HL-60 (cell line): ENCODE measurements at regions not wholly inside any gene's neighbourhood (a gene's known extent, or its start where the extent isn't known, plus 50 kb on each side); places are given as distances from the start of the nearest gene placed in this dataset.
"Not testable (repeated sequence)": the region's sequence is repeated elsewhere in the genome, so short reads cannot be mapped to it uniquely, and the experiment has no call there.

Experiments used
- DNase-seq, 2 experiments: peaks; one replicate each; pipeline ENCODE4 v3.0.0-alpha.2; 2010 to 2020; ENCODE audit warnings: low read depth in 1 of 2, low spot score in 1 of 2
- H3K27ac ChIP-seq: fragments of 250-450 bp; sonication (Bioruptor Pico); replicated peaks from 2 replicates; pipeline ENCODE4 v1.5.1; 2020; ENCODE audit warnings: mild to moderate bottlenecking, moderate library complexity
- H3K27me3 ChIP-seq: fragments of 250-450 bp; sonication (Bioruptor Pico); 2 replicates; pipeline ENCODE4 v1.5.1; 2021; ENCODE audit warnings: mild to moderate bottlenecking, moderate library complexity; ENCODE audit not compliant: insufficient read depth, poor library complexity, severe bottlenecking
- H3K4me3 ChIP-seq: replicated peaks from 2 replicates; pipeline ENCODE4 v1.5.1; 2011; ENCODE audit warnings: mild to moderate bottlenecking, control low read depth, low read length; ENCODE audit not compliant: insufficient read depth
- CTCF ChIP-seq: IDR thresholded peaks from one replicate; pipeline ENCODE4 v1.5.1; 2011; ENCODE audit warnings: low read length, control low read depth, inconsistent platforms; ENCODE audit not compliant: insufficient read depth
- GABPA ChIP-seq: IDR thresholded peaks from 2 replicates; pipeline ENCODE4 v1.6.1; 2012; ENCODE audit warnings: low read depth
- POLR2AphosphoS5 ChIP-seq: IDR thresholded peaks from 2 replicates; pipeline ENCODE4 v1.6.1; 2012; ENCODE audit warnings: low read depth
- REST ChIP-seq: IDR thresholded peaks from 2 replicates; pipeline ENCODE4 v1.6.1; 2012; ENCODE audit warnings: low read depth; ENCODE audit not compliant: insufficient replicate concordance
- SPI1 ChIP-seq: IDR thresholded peaks from 2 replicates; pipeline ENCODE4 v1.6.1; 2012; ENCODE audit warnings: low read depth, mild to moderate bottlenecking, borderline replicate concordance

GRCh38 chr3:87673132-87673531 lies 385.7 kb downstream of the CGGBP1 start:
- DNase-seq: no peak
- H3K27me3 ChIP-seq: no peaks in the 10 kb centered on the region
- no peak overlapping the region for H3K4me3 ChIP-seq
- no peak overlapping the region for H3K27ac ChIP-seq
- no peak for TF ChIP-seq GABPA
- TF ChIP-seq POLR2AphosphoS5: no peak
- TF ChIP-seq SPI1: no peak
- TF ChIP-seq REST: no peak
- no peak for TF ChIP-seq CTCF

- DNase-seq: no peak
- no peaks in the 10 kb centered on the region for H3K27me3 ChIP-seq
- H3K4me3 ChIP-seq: no peak overlapping the region
- H3K27ac ChIP-seq: no peak overlapping the region
- TF ChIP-seq GABPA (no peak), REST (no peak)
Observed at GRCh38 chr3:87654184-87654583, 377.8 kb upstream of the POU1F1 start.

GRCh38 chr3:87653138-87653537 lies 376.8 kb upstream of the POU1F1 start:
- not testable (repeated sequence) for H3K27ac ChIP-seq, DNase-seq, H3K4me3 ChIP-seq

GRCh38 chr3:87634426-87634825 lies 358.0 kb upstream of the POU1F1 start:
- Histone ChIP-seq H3K27ac (no peak overlapping the region), H3K27me3 (no peaks in the 10 kb centered on the region), H3K4me3 (no peak overlapping the region)
- TF ChIP-seq REST (no peak), POLR2AphosphoS5 (no peak), GABPA (no peak), SPI1 (no peak), CTCF (no peak)
- no peak for DNase-seq

More at GRCh38 chr3:87653138-87653537, 376.8 kb upstream of the POU1F1 start:
- H3K27me3 ChIP-seq: not testable (repeated sequence)
